ENCODE measurements at regions not wholly inside any gene's neighbourhood (a gene's known extent, or its start where the extent isn't known, plus 50 kb on each side); places are given as distances from the start of the nearest gene placed in this dataset.
"Not testable (repeated sequence)": the region's sequence is repeated elsewhere in the genome, so short reads cannot be mapped to it uniquely, and the experiment has no call there.

- H3K9me3 ChIP-seq (ENCODE audit: control insufficient read depth in 4 of 4, insufficient read depth in 3 of 4, low read length in 3 of 4) = peaks cover 0 to 4% (median 0%) of the 10 kb centered on the region in 4 donors
- H3K36me3 ChIP-seq (ENCODE audit: control insufficient read depth in 4 of 4, insufficient read depth in 4 of 4, low read length in 4 of 4) = no peaks in the 10 kb centered on the region
- H3K27me3 ChIP-seq (ENCODE audit: control insufficient read depth in 3 of 3, insufficient read depth in 3 of 3, low read length in 2 of 3) = peaks cover 0 to 4% (median 0%) of the 10 kb centered on the region in 3 donors
- H3K9ac ChIP-seq (ENCODE audit: insufficient read depth in 1 of 2, low read length in 2 of 2) = no peak overlapping the region
- no peak overlapping the region for H3K4me3 ChIP-seq
- ATAC-seq (ENCODE audit: insufficient read depth, low FRiP score) = no peak
- TF ChIP-seq, protein P1, sequence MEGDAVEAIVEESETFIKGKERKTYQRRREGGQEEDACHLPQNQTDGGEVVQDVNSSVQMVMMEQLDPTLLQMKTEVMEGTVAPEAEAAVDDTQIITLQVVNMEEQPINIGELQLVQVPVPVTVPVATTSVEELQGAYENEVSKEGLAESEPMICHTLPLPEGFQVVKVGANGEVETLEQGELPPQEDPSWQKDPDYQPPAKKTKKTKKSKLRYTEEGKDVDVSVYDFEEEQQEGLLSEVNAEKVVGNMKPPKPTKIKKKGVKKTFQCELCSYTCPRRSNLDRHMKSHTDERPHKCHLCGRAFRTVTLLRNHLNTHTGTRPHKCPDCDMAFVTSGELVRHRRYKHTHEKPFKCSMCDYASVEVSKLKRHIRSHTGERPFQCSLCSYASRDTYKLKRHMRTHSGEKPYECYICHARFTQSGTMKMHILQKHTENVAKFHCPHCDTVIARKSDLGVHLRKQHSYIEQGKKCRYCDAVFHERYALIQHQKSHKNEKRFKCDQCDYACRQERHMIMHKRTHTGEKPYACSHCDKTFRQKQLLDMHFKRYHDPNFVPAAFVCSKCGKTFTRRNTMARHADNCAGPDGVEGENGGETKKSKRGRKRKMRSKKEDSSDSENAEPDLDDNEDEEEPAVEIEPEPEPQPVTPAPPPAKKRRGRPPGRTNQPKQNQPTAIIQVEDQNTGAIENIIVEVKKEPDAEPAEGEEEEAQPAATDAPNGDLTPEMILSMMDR (IDR thresholded peaks at IDR 0.05; ENCODE audit: control extremely low read depth, extremely low read depth) = no peak
- no peak for DNase-seq
- no peak overlapping the region for H3K27ac ChIP-seq (ENCODE audit: low read depth in 1 of 2, low read length in 1 of 2)
- no peaks in the 10 kb centered on the region for H3K4me1 ChIP-seq (ENCODE audit: control insufficient read depth in 5 of 5, insufficient read depth in 5 of 5, low read length in 5 of 5)
- 86 to 91% methylated on average over 7 of the region's 7 CpGs for WGBS, 2 donors
Measured at GRCh38 chr1:30213936-30214335, 509.4 kb downstream of the MATN1 start.

GRCh38 chr1:30207962-30208361, 515.4 kb downstream of the MATN1 start:
- H3K36me3 ChIP-seq (ENCODE audit: control insufficient read depth in 4 of 4, insufficient read depth in 4 of 4, low read length in 4 of 4); H3K27ac ChIP-seq (ENCODE audit: low read depth in 1 of 2, low read length in 1 of 2); H3K9ac ChIP-seq (ENCODE audit: insufficient read depth in 1 of 2, low read length in 2 of 2); H3K27me3 ChIP-seq (ENCODE audit: control insufficient read depth in 3 of 3, insufficient read depth in 3 of 3, low read length in 2 of 3); H3K4me1 ChIP-seq (ENCODE audit: control insufficient read depth in 5 of 5, insufficient read depth in 5 of 5, low read length in 5 of 5); H3K4me3 ChIP-seq; ATAC-seq (ENCODE audit: insufficient read depth, low FRiP score); DNase-seq; H3K9me3 ChIP-seq (ENCODE audit: control insufficient read depth in 4 of 4, insufficient read depth in 3 of 4, low read length in 3 of 4): not testable (repeated sequence)
- WGBS, 2 donors = 79 to 85% methylated on average over 1 of the region's 1 CpG

DNA sequence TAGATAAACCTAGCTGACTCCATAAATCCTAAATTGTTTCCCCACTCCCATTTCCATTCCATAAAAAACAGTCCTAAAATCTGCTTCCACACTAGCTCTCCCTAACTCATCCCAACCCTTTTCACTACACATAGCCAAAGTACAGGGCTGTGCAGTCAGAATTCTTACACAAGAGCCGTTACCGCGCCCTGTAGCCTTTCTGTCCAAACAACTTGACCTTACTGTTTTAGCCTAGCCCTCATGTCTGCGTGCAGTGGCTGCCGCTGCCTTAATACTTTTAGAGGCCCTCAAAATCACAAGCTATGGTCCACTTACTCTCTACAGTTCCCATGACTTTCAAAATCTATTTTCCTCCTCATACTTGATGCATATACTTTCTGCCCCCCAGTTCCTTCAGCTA, 516.8 kb downstream of the MATN1 start:
- not testable (repeated sequence) for H3K4me1 ChIP-seq (ENCODE audit: control insufficient read depth in 5 of 5, insufficient read depth in 5 of 5, low read length in 5 of 5); H3K27ac ChIP-seq (ENCODE audit: low read depth in 1 of 2, low read length in 1 of 2); DNase-seq; H3K27me3 ChIP-seq (ENCODE audit: control insufficient read depth in 3 of 3, insufficient read depth in 3 of 3, low read length in 2 of 3); H3K9ac ChIP-seq (ENCODE audit: insufficient read depth in 1 of 2, low read length in 2 of 2); ATAC-seq (ENCODE audit: insufficient read depth, low FRiP score); H3K4me3 ChIP-seq; H3K9me3 ChIP-seq (ENCODE audit: control insufficient read depth in 4 of 4, insufficient read depth in 3 of 4, low read length in 3 of 4); H3K36me3 ChIP-seq (ENCODE audit: control insufficient read depth in 4 of 4, insufficient read depth in 4 of 4, low read length in 4 of 4)
- 61 to 91% methylated on average over 5 of the region's 5 CpGs for WGBS, 2 donors

GRCh38 chr1:30204916-30205315, 518.5 kb downstream of the MATN1 start:
- WGBS, 2 donors = 52 to 67% methylated on average over 5 of the region's 5 CpGs
- not testable (repeated sequence) for ATAC-seq (ENCODE audit: insufficient read depth, low FRiP score); H3K4me1 ChIP-seq (ENCODE audit: control insufficient read depth in 5 of 5, insufficient read depth in 5 of 5, low read length in 5 of 5); H3K4me3 ChIP-seq; DNase-seq; H3K9ac ChIP-seq (ENCODE audit: insufficient read depth in 1 of 2, low read length in 2 of 2); H3K27me3 ChIP-seq (ENCODE audit: control insufficient read depth in 3 of 3, insufficient read depth in 3 of 3, low read length in 2 of 3); H3K9me3 ChIP-seq (ENCODE audit: control insufficient read depth in 4 of 4, insufficient read depth in 3 of 4, low read length in 3 of 4); H3K27ac ChIP-seq (ENCODE audit: low read depth in 1 of 2, low read length in 1 of 2); H3K36me3 ChIP-seq (ENCODE audit: control insufficient read depth in 4 of 4, insufficient read depth in 4 of 4, low read length in 4 of 4)

GRCh38 chr1:30201015-30201414, 522.4 kb downstream of the MATN1 start:
- no peaks in the 10 kb centered on the region for H3K9me3 ChIP-seq (ENCODE audit: control insufficient read depth in 4 of 4, insufficient read depth in 3 of 4, low read length in 3 of 4)
- ATAC-seq (ENCODE audit: insufficient read depth, low FRiP score) = no peak
- H3K36me3 ChIP-seq (ENCODE audit: control insufficient read depth in 4 of 4, insufficient read depth in 4 of 4, low read length in 4 of 4) = no peaks in the 10 kb centered on the region
- DNase-seq = no peak
- H3K9ac ChIP-seq (ENCODE audit: insufficient read depth in 1 of 2, low read length in 2 of 2) = no peak overlapping the region
- peaks cover 0 to 10% (median 0%) of the 10 kb centered on the region in 3 donors for H3K27me3 ChIP-seq (ENCODE audit: control insufficient read depth in 3 of 3, insufficient read depth in 3 of 3, low read length in 2 of 3)
- H3K4me3 ChIP-seq = no peak overlapping the region
- 66 to 71% methylated on average over 1 of the region's 1 CpG for WGBS, 2 donors
- H3K4me1 ChIP-seq (ENCODE audit: control insufficient read depth in 5 of 5, insufficient read depth in 5 of 5, low read length in 5 of 5) = peaks cover 0 to 2% (median 0%) of the 10 kb centered on the region in 5 donors
- TF ChIP-seq, protein P1 (IDR thresholded peaks at IDR 0.05; ENCODE audit: control extremely low read depth, extremely low read depth) = no peak
- no peak overlapping the region for H3K27ac ChIP-seq (ENCODE audit: low read depth in 1 of 2, low read length in 1 of 2)
